ENCODE measurements at regions not wholly inside any gene's neighbourhood (a gene's known extent, or its start where the extent isn't known, plus 50 kb on each side); places are given as distances from the start of the nearest gene placed in this dataset.

DNA sequence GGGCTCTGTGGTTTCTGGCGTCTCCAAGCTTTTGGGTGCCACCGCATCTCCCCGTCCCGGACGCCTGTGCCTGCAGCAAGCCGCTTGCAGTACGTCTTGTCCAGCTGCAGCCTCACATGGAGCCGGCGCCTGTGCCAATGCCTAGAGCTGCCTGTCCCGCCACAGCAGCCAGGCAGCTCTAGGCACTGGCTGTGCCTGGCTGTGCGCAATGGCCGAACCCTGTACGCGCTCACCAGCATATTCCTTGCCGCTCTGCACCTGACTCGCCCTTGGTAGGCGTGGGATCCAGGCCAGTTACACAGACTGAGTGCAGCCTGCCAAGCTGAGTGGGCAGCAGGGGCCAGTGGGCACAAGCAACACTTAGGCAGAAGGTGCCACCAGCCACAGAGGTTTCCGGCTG is 381.2 kb upstream of the SORCS1 start:
- no peak for TF ChIP-seq SCRT2 (tag by site-specific recombination; IDR thresholded peaks at IDR 0.05)
- TF ChIP-seq, protein P1, sequence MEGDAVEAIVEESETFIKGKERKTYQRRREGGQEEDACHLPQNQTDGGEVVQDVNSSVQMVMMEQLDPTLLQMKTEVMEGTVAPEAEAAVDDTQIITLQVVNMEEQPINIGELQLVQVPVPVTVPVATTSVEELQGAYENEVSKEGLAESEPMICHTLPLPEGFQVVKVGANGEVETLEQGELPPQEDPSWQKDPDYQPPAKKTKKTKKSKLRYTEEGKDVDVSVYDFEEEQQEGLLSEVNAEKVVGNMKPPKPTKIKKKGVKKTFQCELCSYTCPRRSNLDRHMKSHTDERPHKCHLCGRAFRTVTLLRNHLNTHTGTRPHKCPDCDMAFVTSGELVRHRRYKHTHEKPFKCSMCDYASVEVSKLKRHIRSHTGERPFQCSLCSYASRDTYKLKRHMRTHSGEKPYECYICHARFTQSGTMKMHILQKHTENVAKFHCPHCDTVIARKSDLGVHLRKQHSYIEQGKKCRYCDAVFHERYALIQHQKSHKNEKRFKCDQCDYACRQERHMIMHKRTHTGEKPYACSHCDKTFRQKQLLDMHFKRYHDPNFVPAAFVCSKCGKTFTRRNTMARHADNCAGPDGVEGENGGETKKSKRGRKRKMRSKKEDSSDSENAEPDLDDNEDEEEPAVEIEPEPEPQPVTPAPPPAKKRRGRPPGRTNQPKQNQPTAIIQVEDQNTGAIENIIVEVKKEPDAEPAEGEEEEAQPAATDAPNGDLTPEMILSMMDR (tag by site-specific recombination; IDR thresholded peaks at IDR 0.05), result no peak
- no peak for TF ChIP-seq ZNF221 (tag by site-specific recombination; IDR thresholded peaks at IDR 0.05; ENCODE audit: borderline replicate concordance)
- no peak for TF ChIP-seq SP2 (tag by site-specific recombination; IDR thresholded peaks at IDR 0.05)
- no peak for TF ChIP-seq ZNF580 (tag by site-specific recombination; IDR thresholded peaks at IDR 0.05)
- no peak for TF ChIP-seq OSR2 (tag by site-specific recombination; IDR thresholded peaks at IDR 0.05)
- no peak for TF ChIP-seq ZNF112 (tag by site-specific recombination; IDR thresholded peaks at IDR 0.05)
- TF ChIP-seq, protein P2, sequence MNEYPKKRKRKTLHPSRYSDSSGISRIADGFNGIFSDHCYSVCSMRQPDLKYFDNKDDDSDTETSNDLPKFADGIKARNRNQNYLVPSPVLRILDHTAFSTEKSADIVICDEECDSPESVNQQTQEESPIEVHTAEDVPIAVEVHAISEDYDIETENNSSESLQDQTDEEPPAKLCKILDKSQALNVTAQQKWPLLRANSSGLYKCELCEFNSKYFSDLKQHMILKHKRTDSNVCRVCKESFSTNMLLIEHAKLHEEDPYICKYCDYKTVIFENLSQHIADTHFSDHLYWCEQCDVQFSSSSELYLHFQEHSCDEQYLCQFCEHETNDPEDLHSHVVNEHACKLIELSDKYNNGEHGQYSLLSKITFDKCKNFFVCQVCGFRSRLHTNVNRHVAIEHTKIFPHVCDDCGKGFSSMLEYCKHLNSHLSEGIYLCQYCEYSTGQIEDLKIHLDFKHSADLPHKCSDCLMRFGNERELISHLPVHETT (tag by site-specific recombination; IDR thresholded peaks at IDR 0.05), result no peak
